ENCODE measurements at regions not wholly inside any gene's neighbourhood (a gene's known extent, or its start where the extent isn't known, plus 50 kb on each side); places are given as distances from the start of the nearest gene placed in this dataset.

GRCh38 chr7:33669251-33669670 lies 236.1 kb upstream of the BMPER start:
- peak overlapping the region; percentile 76 for H3K27ac Mint-ChIP-seq (ENCODE audit: unreplicated experiment)
- peak overlapping the region; percentile 43 for H3K9ac ChIP-seq (ENCODE audit: low read length)

GRCh38 chr7:33671531-33672262 lies 233.6 kb upstream of the BMPER start:
- H3K4me3 Mint-ChIP-seq (ENCODE audit: unreplicated experiment), result no peak overlapping the region
- peaks cover 24% of the 10 kb centered on the region for H3K4me1 Mint-ChIP-seq (ENCODE audit: low read depth, unreplicated experiment)
- Histone ChIP-seq H3K9ac (ENCODE audit: low read length) (no peak overlapping the region), H3K27ac (ENCODE audit: low read depth, low read length) (no peak overlapping the region), H3K4me2 (ENCODE audit: low read length) (no peak overlapping the region), H3K9me3 (ENCODE audit: insufficient read depth, low read depth, low read length) (no peaks in the 10 kb centered on the region), H3K36me3 (ENCODE audit: insufficient read depth, low read length) (no peaks in the 10 kb centered on the region), H3K4me1 (ENCODE audit: insufficient read depth, low read length) (peaks cover 11% of the 10 kb centered on the region), H2AFZ (ENCODE audit: low read depth, low read length) (no peak overlapping the region), H3K27me3 (ENCODE audit: insufficient read depth, low read length) (no peaks in the 10 kb centered on the region), H4K20me1 (ENCODE audit: insufficient read depth, low read length) (no peaks in the 10 kb centered on the region), H3K79me2 (ENCODE audit: insufficient read depth, low read length) (no peaks in the 10 kb centered on the region), H3K4me3 (ENCODE audit: insufficient read depth, low read depth, low read length) (no peak overlapping the region)
- H3K9me3 Mint-ChIP-seq (ENCODE audit: unreplicated experiment), result no peaks in the 10 kb centered on the region
- no peak for FAIRE-seq
- no peaks in the 10 kb centered on the region for H3K27me3 Mint-ChIP-seq (ENCODE audit: low read depth, unreplicated experiment)
- no peak overlapping the region for H3K27ac Mint-ChIP-seq (ENCODE audit: unreplicated experiment)
- no peaks in the 10 kb centered on the region for H3K36me3 Mint-ChIP-seq (ENCODE audit: low read depth, unreplicated experiment)
- TF ChIP-seq CTCF (IDR thresholded peaks at IDR 0.05; ENCODE audit: insufficient read depth, low read depth, low read length) (no peak), EZH2 (IDR thresholded peaks at IDR 0.05; ENCODE audit: insufficient read depth, low read length) (no peak)
- no peak for DNase-seq (ENCODE audit: low read depth)

More at GRCh38 chr7:33669251-33669670, 236.1 kb upstream of the BMPER start:
- no peaks in the 10 kb centered on the region for H4K20me1 ChIP-seq (ENCODE audit: insufficient read depth, low read length)
- H3K27me3 ChIP-seq (ENCODE audit: insufficient read depth, low read length), result no peaks in the 10 kb centered on the region
- peak overlapping the region; percentile 62 for H3K4me2 ChIP-seq (ENCODE audit: low read length)
- FAIRE-seq (no peak), DNase-seq (ENCODE audit: low read depth) (peak; percentile 48)
- TF ChIP-seq CTCF (IDR thresholded peaks at IDR 0.05; ENCODE audit: insufficient read depth, low read depth, low read length) (no peak), EZH2 (IDR thresholded peaks at IDR 0.05; ENCODE audit: insufficient read depth, low read length) (no peak)
- no peak overlapping the region for H3K4me3 ChIP-seq (ENCODE audit: insufficient read depth, low read depth, low read length)
- Mint-ChIP-seq H3K4me3 (ENCODE audit: unreplicated experiment) (no peak overlapping the region), H3K9me3 (ENCODE audit: unreplicated experiment) (no peaks in the 10 kb centered on the region), H3K36me3 (ENCODE audit: low read depth, unreplicated experiment) (no peaks in the 10 kb centered on the region), H3K27me3 (ENCODE audit: low read depth, unreplicated experiment) (no peaks in the 10 kb centered on the region), H3K4me1 (ENCODE audit: low read depth, unreplicated experiment) (peaks cover 27% of the 10 kb centered on the region)
- no peaks in the 10 kb centered on the region for H3K36me3 ChIP-seq (ENCODE audit: insufficient read depth, low read length)
- H3K4me1 ChIP-seq (ENCODE audit: insufficient read depth, low read length), result peaks cover 11% of the 10 kb centered on the region
- no peaks in the 10 kb centered on the region for H3K79me2 ChIP-seq (ENCODE audit: insufficient read depth, low read length)
- peak overlapping the region; percentile 45 for H3K27ac ChIP-seq (ENCODE audit: low read depth, low read length)
- no peaks in the 10 kb centered on the region for H3K9me3 ChIP-seq (ENCODE audit: insufficient read depth, low read depth, low read length)
- no peak overlapping the region for H2AFZ ChIP-seq (ENCODE audit: low read depth, low read length)

- DNase-seq (ENCODE audit: low read depth) (no peak), FAIRE-seq (no peak)
- H3K27me3 ChIP-seq (ENCODE audit: insufficient read depth, low read length), result no peaks in the 10 kb centered on the region
- Mint-ChIP-seq H3K27me3 (ENCODE audit: low read depth, unreplicated experiment) (no peaks in the 10 kb centered on the region), H3K9me3 (ENCODE audit: unreplicated experiment) (no peaks in the 10 kb centered on the region), H3K4me3 (ENCODE audit: unreplicated experiment) (no peak overlapping the region), H3K27ac (ENCODE audit: unreplicated experiment) (no peak overlapping the region), H3K4me1 (ENCODE audit: low read depth, unreplicated experiment) (peaks cover 15% of the 10 kb centered on the region), H3K36me3 (ENCODE audit: low read depth, unreplicated experiment) (no peaks in the 10 kb centered on the region)
- no peak overlapping the region for H3K27ac ChIP-seq (ENCODE audit: low read depth, low read length)
- H3K9me3 ChIP-seq (ENCODE audit: insufficient read depth, low read depth, low read length), result no peaks in the 10 kb centered on the region
- H3K9ac ChIP-seq (ENCODE audit: low read length), result no peak overlapping the region
- no peaks in the 10 kb centered on the region for H3K79me2 ChIP-seq (ENCODE audit: insufficient read depth, low read length)
- no peak overlapping the region for H2AFZ ChIP-seq (ENCODE audit: low read depth, low read length)
- no peaks in the 10 kb centered on the region for H3K36me3 ChIP-seq (ENCODE audit: insufficient read depth, low read length)
- no peak overlapping the region for H3K4me2 ChIP-seq (ENCODE audit: low read length)
- no peak overlapping the region for H3K4me3 ChIP-seq (ENCODE audit: insufficient read depth, low read depth, low read length)
- TF ChIP-seq CTCF (IDR thresholded peaks at IDR 0.05; ENCODE audit: insufficient read depth, low read depth, low read length), result no peak
- no peak for TF ChIP-seq EZH2 (IDR thresholded peaks at IDR 0.05; ENCODE audit: insufficient read depth, low read length)
- H4K20me1 ChIP-seq (ENCODE audit: insufficient read depth, low read length), result no peaks in the 10 kb centered on the region
- H3K4me1 ChIP-seq (ENCODE audit: insufficient read depth, low read length), result peaks cover 5% of the 10 kb centered on the region
These were observed 232.2 kb upstream of the BMPER start for GRCh38 chr7:33673029-33673700.
